Transverse colon (tissue), 4 donors: ENCODE measurements at regions not wholly inside any gene's neighbourhood (a gene's known extent, or its start where the extent isn't known, plus 50 kb on each side); places are given as distances from the start of the nearest gene placed in this dataset.

Experiments
- DNase-seq: peaks from one replicate; pipeline ENCODE4 v3.0.0-alpha.2; 2019
- H3K27ac ChIP-seq, 4 donors: fragments of 200-600 bp; sonication (generic); 2 replicates each; pipeline ENCODE4 v1.5.1; 2016 to 2018; ENCODE audit warnings: inconsistent platforms in 4 of 4
- H3K27me3 ChIP-seq: fragments of 200-600 bp; sonication (generic); 2 replicates; pipeline ENCODE4 v1.5.1; 2017; ENCODE audit warnings: inconsistent platforms
- H3K36me3 ChIP-seq, 4 donors: fragments of 200-600 bp; sonication (generic); 2 replicates each; pipeline ENCODE4 v1.5.1; 2017 to 2019; ENCODE audit warnings: inconsistent platforms in 4 of 4
- H3K4me1 ChIP-seq, 4 donors: fragments of 200-600 bp; sonication (generic); 2 replicates each; pipeline ENCODE4 v1.5.1; 2017 to 2020; ENCODE audit warnings: inconsistent platforms in 4 of 4
- H3K4me3 ChIP-seq, 4 donors: fragments of 200-600 bp; sonication (generic); 1 replicate in 1 of 4; 2 replicates in 3 of 4; pipeline versions ENCODE4 v1.5.1 to v1.6.1; 2017 to 2019; ENCODE audit warnings: inconsistent platforms in 4 of 4
- H3K9me3 ChIP-seq, 2 donors: fragments of 200-600 bp; sonication (generic); 2 replicates each; pipeline ENCODE4 v1.5.1; 2017 to 2019; ENCODE audit warnings: inconsistent platforms in 2 of 2
- EP300 ChIP-seq: sonication (generic); formaldehyde crosslinking; IDR thresholded peaks from one replicate; pipeline ENCODE4 v1.6.1; 2017; ENCODE audit warnings: antibody characterized with exemption, low read depth
- POLR2A ChIP-seq: fragments of 450-650 bp; IDR thresholded peaks from one replicate; pipeline ENCODE4 v1.6.1; 2016; ENCODE audit warnings: antibody characterized with exemption, mild to moderate bottlenecking, moderate library complexity
- POLR2AphosphoS5 ChIP-seq, 3 donors: sonication (generic); formaldehyde crosslinking; IDR thresholded peaks; one replicate each; pipeline ENCODE4 v1.6.1; 2016; ENCODE audit warnings: antibody characterized with exemption in 3 of 3
- WGBS, 2 donors: methylation state at CpG; one replicate each; pipeline ENCODE4 v1.1.5; 2018; ENCODE audit warnings: low coverage in 1 of 2; 5-methylcytosine and 5-hydroxymethylcytosine counted together
- in situ Hi-C, 4 donors: fragments of 200-750 bp; cut with MboI; loops; one replicate each; pipeline versions ENCODE4 v1.15.0 to v1.15.1; 2017; ENCODE audit warnings: low sequenced_read_pairs in 3 of 4, low pct_ligation_motif_present in 1 of 4, low pct_unique_long_range_greater_than_20kb in 1 of 4
- intact Hi-C: fragments of 100-400 bp; cut with DNase I; formaldehyde crosslinking; loops from one replicate; pipeline ENCODE4 v1.15.1; 2023; ENCODE audit warnings: low total_unique reads
- TF ChIP-seq, protein P1 (sequence below), 5 experiments: fragments of 200-600 bp in 3 of 5; fragments of 450-650 bp in 2 of 5; sonication (generic) in 3 of 5; IDR thresholded peaks; 1 replicate in 2 of 5; 2 replicates in 3 of 5; pipeline ENCODE4 v1.5.1; 2016 to 2017; ENCODE audit warnings: antibody characterized with exemption in 5 of 5, inconsistent platforms in 3 of 5, mild to moderate bottlenecking in 2 of 5, moderate library complexity in 1 of 5

DNA sequence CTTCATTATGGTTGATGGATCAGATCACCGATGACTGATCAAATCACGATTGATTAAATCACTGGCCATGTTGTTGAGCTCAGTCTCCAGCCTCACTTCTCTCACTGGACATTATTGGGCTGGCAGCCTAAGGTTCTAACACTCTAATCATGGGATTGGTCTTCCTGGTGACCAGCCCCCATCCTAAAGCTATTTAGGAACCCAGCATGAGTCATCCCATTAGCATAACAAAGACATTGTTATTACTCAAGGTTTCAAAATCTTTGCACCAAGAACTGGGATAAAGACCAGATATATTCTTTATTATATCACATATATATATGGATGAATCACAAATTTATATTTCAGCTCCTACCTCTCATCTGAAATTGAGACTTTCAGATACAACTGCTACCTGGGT lies 272.1 kb upstream of the IL12B start:
- in situ Hi-C loops, result no loop called here
- intact Hi-C loops, result no loop called here
- TF ChIP-seq POLR2A (no peak), EP300 (no peak), POLR2AphosphoS5 (IDR thresholded peaks at IDR 0.05) (no peak)
- TF ChIP-seq, protein P1, sequence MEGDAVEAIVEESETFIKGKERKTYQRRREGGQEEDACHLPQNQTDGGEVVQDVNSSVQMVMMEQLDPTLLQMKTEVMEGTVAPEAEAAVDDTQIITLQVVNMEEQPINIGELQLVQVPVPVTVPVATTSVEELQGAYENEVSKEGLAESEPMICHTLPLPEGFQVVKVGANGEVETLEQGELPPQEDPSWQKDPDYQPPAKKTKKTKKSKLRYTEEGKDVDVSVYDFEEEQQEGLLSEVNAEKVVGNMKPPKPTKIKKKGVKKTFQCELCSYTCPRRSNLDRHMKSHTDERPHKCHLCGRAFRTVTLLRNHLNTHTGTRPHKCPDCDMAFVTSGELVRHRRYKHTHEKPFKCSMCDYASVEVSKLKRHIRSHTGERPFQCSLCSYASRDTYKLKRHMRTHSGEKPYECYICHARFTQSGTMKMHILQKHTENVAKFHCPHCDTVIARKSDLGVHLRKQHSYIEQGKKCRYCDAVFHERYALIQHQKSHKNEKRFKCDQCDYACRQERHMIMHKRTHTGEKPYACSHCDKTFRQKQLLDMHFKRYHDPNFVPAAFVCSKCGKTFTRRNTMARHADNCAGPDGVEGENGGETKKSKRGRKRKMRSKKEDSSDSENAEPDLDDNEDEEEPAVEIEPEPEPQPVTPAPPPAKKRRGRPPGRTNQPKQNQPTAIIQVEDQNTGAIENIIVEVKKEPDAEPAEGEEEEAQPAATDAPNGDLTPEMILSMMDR (IDR thresholded peaks at IDR 0.05), result no peak
- 98% methylated on average over 2 of the region's 2 CpGs; no CpG with 5 or more reads in 1 of the 2 donors for WGBS, 2 donors
- H3K4me1 ChIP-seq, result no peaks in the 10 kb centered on the region
- no peaks in the 10 kb centered on the region for H3K36me3 ChIP-seq
- no peak overlapping the region for H3K27ac ChIP-seq
- no peaks in the 10 kb centered on the region for H3K9me3 ChIP-seq
- no peak overlapping the region for H3K4me3 ChIP-seq
- H3K27me3 ChIP-seq, result no peaks in the 10 kb centered on the region
- DNase-seq, result no peak

DNA sequence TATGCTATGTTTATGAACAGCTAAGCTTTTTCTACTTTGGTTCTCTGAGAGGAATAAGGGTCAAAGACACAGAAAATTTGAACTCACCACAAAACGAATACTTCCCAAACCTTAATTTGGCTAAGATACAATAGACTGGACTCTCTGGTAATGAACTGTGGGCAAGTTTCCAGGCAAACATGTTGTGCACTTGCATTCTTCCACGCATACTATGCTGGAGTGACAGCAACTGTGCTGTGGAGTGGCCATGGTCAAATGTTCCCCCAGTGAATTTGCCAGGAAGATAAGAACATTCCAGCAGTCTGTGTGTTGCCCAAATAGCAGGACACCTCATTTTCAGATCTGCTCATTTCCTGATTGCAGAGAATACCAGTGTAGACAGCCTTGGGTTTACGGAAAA lies 275.3 kb upstream of the IL12B start:
- H3K27ac ChIP-seq, result no peak overlapping the region
- WGBS, 2 donors, result 44 to 56% methylated on average over 2 to 3 of the region's 3 CpGs
- in situ Hi-C loops (no loop called here), intact Hi-C loops (no loop called here)
- H3K36me3 ChIP-seq, result no peaks in the 10 kb centered on the region
- no peak for DNase-seq
- H3K4me1 ChIP-seq, result no peaks in the 10 kb centered on the region
- H3K4me3 ChIP-seq, result no peak overlapping the region
- no peak for TF ChIP-seq POLR2A
- no peak for TF ChIP-seq EP300
- TF ChIP-seq POLR2AphosphoS5 (IDR thresholded peaks at IDR 0.05), result no peak
- TF ChIP-seq, protein P1 (IDR thresholded peaks at IDR 0.05), result no peak
- no peaks in the 10 kb centered on the region for H3K9me3 ChIP-seq
- no peaks in the 10 kb centered on the region for H3K27me3 ChIP-seq

DNA sequence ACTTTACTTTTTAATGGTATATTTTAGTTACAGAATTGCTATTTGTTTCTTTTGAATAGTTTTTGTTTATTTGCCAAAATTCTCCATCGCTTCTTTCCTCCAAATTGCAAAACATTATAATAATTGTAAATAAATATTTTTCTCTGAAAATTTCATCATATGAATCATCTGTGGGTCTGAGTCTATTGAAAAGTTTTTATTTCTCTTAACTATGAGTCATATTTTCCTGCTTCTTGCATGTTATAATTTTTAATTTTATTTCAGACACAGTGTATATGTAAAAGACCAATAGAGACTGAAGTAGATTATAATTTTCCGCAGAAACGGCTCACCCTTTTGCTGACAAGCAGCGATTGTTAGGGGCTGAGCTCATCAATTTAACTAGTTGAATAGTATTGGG lies 279.1 kb upstream of the IL12B start:
- DNase-seq, result no peak
- Histone ChIP-seq H3K9me3 (no peaks in the 10 kb centered on the region), H3K4me1 (no peaks in the 10 kb centered on the region), H3K36me3 (no peaks in the 10 kb centered on the region), H3K4me3 (no peak overlapping the region), H3K27me3 (no peaks in the 10 kb centered on the region), H3K27ac (no peak overlapping the region)
- TF ChIP-seq, protein P1 (IDR thresholded peaks at IDR 0.05), result no peak
- TF ChIP-seq POLR2A (no peak), EP300 (no peak), POLR2AphosphoS5 (IDR thresholded peaks at IDR 0.05) (no peak)
- in situ Hi-C loops, result no loop called here
- 87 to 90% methylated on average over 4 of the region's 4 CpGs for WGBS, 2 donors
- intact Hi-C loops, result no loop called here

DNA sequence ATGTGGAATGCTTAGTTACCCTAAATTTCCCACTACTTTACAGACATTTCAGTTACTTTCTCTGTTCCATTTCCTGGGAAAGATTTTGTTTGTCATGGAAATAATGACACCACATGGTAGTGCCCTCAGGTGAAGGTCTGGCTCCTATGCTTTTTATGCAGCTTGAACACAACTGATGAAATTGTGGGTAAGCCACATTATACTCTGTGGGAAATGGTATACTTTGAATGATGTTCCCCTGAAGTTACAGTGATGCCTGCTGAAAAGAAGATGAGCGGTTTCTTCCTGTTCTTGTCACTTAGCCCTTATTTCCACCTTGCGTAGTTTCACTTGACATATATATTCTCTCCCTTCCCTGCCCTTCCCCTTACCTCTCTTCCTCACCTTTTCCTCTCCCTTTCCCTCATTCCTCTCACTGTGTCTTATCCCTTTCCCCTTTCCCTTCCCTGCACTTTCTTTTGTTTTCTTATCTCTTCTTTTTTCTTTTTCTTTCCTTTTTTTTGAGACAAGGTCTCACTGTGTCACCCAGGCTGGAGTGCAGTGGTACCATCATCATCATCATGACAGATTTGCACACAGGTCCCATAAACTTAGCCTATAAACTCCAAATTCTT lies 280.8 kb upstream of the IL12B start:
- H3K4me3 ChIP-seq, result no peak overlapping the region
- H3K27ac ChIP-seq, result no peak overlapping the region
- in situ Hi-C loops, result no loop called here
- intact Hi-C loops, result no loop called here
- DNase-seq, result no peak
- no peaks in the 10 kb centered on the region for H3K9me3 ChIP-seq
- TF ChIP-seq POLR2AphosphoS5 (IDR thresholded peaks at IDR 0.05) (no peak), POLR2A (no peak), EP300 (no peak)
- TF ChIP-seq, protein P1 (IDR thresholded peaks at IDR 0.05), result no peak
- WGBS, 2 donors, result 90% methylated on average over 2 of the region's 2 CpGs; no CpG with 5 or more reads in 1 of the 2 donors
- H3K27me3 ChIP-seq, result no peaks in the 10 kb centered on the region
- no peaks in the 10 kb centered on the region for H3K36me3 ChIP-seq
- no peaks in the 10 kb centered on the region for H3K4me1 ChIP-seq
